Uterus (tissue), 2 donors: ENCODE measurements at regions not wholly inside any gene's neighbourhood (a gene's known extent, or its start where the extent isn't known, plus 50 kb on each side); places are given as distances from the start of the nearest gene placed in this dataset.

Experiments
- POLR2A ChIP-seq, 2 donors: fragments of 450-650 bp; IDR thresholded peaks; one replicate each; pipeline ENCODE4 v1.6.1; 2016; ENCODE audit warnings: antibody characterized with exemption in 2 of 2, mild to moderate bottlenecking in 1 of 2, moderate library complexity in 1 of 2
- TF ChIP-seq, protein P1 (sequence below), 4 experiments: fragments of 200-600 bp in 2 of 4; fragments of 450-650 bp in 2 of 4; sonication (generic) in 2 of 4; IDR thresholded peaks; one replicate each; pipeline ENCODE4 v1.5.1; 2016 to 2019; ENCODE audit warnings: antibody characterized with exemption in 4 of 4, mild to moderate bottlenecking in 2 of 4, moderate library complexity in 1 of 4

DNA sequence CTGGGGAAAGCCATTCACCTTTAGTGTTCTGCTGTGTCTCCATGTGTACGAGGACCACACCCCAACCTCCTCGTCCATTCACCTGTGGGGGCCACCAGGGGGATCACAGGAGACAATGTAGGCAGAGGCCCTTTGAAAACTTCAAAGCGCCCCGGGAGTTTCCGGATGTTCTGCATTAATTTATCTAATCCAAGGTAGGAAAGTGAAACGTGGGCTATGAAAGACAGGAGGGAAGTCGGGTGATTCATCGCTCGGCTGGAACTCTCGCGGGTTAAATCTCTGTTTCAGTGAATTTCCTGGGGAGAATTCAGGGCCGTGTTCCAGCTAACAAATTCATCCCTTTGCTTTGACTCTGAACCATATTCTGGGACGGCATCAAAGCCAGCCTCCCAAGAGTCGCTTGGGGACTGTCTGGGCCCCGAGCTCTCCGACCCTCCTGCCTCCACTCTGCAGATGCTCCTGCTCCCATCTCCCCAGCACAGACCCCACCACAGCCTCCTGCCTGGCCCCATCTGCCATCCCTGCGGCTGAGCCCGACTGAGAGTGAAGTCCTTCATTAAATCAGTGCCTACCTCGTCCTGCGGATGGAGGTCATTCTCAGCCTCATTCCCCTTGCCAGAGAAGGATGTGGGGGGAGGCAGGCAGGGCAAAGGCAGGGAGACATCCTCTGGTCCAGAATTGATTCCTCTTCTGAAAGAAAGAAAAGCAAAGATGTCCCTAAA, 114.1 kb upstream of the CARD11 start:
- TF ChIP-seq, protein P1, sequence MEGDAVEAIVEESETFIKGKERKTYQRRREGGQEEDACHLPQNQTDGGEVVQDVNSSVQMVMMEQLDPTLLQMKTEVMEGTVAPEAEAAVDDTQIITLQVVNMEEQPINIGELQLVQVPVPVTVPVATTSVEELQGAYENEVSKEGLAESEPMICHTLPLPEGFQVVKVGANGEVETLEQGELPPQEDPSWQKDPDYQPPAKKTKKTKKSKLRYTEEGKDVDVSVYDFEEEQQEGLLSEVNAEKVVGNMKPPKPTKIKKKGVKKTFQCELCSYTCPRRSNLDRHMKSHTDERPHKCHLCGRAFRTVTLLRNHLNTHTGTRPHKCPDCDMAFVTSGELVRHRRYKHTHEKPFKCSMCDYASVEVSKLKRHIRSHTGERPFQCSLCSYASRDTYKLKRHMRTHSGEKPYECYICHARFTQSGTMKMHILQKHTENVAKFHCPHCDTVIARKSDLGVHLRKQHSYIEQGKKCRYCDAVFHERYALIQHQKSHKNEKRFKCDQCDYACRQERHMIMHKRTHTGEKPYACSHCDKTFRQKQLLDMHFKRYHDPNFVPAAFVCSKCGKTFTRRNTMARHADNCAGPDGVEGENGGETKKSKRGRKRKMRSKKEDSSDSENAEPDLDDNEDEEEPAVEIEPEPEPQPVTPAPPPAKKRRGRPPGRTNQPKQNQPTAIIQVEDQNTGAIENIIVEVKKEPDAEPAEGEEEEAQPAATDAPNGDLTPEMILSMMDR (IDR thresholded peaks at IDR 0.05) = no peak
- no peak for TF ChIP-seq POLR2A (IDR thresholded peaks at IDR 0.05)
